CD4-positive, alpha-beta T cell treated with Interleukin-15 for 1 hour (primary cell): ENCODE measurements at regions not wholly inside any gene's neighbourhood (a gene's known extent, or its start where the extent isn't known, plus 50 kb on each side); places are given as distances from the start of the nearest gene placed in this dataset.

Experiments used
- DNase-seq: peaks from one replicate; pipeline ENCODE4 v3.0.0-alpha.2; 2020

DNA sequence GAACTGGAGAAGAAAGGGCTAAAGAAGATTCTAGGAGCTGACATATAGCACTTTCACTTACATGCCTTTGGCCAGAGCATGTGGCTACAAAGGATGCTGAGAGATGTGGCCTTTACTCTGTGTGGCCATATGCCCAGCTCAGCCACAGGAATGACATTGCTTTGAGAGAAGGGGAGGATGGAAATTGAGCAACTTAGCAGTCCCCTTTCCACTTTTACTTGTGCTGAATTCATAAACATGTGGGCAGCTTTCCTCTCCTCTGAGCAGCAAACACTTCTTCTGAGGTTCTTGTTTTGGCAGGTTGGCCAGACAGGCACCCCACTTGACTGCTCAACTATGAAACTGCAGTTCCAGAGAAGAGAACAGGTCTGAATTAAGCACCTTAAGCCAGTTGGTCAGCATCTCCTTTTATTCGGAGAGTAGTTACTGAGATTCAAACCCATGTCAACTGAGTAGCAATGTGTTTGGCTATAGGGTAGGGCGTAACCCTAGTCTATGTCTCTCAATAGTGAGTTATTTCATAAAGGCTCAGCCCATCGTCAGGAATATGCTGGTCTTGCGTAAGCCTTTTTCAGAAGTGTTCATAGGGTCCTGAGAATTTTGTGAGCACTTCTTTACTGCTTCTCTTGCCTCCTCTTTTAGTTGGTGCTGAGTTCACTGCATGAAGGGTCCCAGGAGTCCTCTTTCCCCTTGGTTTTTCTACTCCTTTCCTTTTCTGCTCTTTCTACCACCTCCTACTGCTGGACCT, 134.5 kb downstream of the PALM2AKAP2 start:
- peak; percentile 51 for DNase-seq

GRCh38 chr9:109916316-109916715, 136.3 kb downstream of the PALM2AKAP2 start:
- DNase-seq, result no peak

- DNase-seq, result peak; percentile 38
Observed at GRCh38 chr9:109918339-109919163, 138.6 kb downstream of the PALM2AKAP2 start.

DNA sequence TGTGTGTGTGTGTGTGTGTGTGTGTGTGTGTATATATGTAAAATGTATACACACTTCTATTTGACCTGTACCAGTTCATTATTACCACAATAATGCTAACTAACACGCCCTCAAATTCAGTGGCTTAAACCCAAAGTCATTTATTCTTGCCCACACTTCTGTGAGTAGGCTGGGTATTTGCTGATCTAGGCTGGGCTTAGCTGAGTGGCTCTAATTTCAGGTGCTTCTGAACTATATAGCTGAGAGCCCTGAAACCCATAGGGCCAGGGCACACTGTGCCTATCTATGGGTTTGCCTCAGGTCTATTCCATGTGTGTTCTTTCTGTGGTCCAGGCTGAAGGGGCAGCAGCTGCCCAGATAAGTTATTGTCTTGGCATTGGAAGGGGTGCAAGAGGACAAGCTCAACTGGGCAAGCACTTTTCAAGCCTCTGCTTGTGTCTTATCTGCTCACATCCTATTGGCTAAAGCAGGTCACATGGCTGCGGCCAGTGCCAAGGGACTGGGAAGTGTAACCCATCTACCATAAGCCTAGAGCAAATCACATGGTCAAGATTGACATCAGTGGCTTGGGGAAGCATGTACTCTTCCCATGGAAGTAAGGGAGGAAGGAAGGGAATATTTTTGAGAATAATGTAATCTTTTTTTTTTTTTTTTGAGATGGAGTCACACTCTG, 139.9 kb downstream of the PALM2AKAP2 start:
- no peak for DNase-seq

GRCh38 chr9:109922617-109923470, 142.8 kb downstream of the PALM2AKAP2 start:
- no peak for DNase-seq

GRCh38 chr9:109923471-109923760, 143.4 kb downstream of the PALM2AKAP2 start:
- no peak for DNase-seq

DNA sequence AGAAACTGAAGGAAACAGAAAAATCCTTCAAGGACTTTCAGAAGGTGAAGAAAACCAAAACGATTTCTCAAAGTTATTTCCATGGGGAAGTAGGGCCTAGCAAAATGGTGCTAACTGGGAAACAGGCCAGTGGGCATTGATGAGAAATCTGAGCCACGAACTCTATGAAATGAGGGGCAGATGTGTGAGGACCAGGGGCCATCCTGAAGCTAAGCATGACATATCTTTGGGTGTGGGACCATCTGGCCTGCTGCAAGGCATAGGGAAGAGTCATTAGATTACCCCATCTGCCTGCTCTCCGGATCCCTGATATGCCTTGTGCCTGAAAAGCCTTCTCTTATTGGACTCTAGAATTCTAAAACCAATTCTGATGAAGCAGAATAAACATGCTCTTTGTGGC, 143.8 kb downstream of the PALM2AKAP2 start:
- DNase-seq, result no peak

GRCh38 chr9:109925799-109926198, 145.8 kb downstream of the PALM2AKAP2 start:
- DNase-seq, result no peak

GRCh38 chr9:109926421-109926869, 146.4 kb downstream of the PALM2AKAP2 start:
- no peak for DNase-seq

DNA sequence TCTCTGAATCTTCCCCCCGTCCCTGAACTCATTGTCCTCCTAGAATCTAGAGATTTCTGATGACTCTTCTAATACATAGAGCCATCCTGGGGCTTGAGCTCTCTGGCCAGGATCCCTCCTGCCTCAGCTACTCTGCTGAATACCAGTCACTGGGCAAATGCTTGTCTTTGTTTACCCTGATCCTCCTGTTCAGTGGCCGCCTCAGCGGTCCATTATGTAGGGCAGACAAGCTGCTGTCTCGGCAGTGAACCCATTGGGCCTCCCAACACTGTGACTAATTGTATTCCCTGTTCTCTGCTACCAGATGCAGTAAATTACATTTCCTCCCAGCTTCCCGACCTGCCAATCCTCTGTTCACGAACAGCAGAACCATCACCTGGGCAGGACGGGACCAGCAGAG, 151.6 kb downstream of the PALM2AKAP2 start:
- no peak for DNase-seq

GRCh38 chr9:109934136-109934856, 154.3 kb downstream of the PALM2AKAP2 start:
- no peak for DNase-seq

- no peak for DNase-seq
Observed at GRCh38 chr9:109934857-109935215, 154.8 kb downstream of the PALM2AKAP2 start.

GRCh38 chr9:109935406-109936087, 155.5 kb downstream of the PALM2AKAP2 start:
- no peak for DNase-seq

DNA sequence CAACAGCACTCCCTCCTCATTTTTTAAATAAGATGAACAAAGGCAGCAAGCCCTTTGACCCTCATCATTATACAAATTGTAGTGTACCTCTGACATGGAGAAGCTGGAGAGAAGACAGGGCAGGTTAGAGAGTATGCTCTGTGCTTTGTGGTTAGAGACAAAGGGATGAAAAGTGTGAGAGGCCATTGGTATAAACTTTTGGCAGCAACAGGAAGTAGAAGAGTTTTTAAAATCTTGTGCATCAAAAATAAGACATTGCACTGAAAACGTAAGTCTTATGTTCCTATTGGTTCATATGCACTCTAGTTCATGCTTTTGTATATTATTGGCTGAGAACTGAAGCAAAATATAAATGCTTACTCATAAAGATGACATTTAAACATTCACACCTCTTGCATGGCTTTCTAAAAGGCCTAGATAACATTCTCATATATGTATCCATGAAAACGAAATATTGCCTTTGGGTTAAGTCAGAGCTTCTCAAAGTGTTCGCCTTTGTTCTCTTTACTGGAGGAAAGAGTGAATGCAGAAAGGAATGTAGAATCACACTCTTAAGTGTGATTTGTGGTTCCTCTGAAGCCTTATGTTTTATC, 158.0 kb downstream of the PALM2AKAP2 start:
- DNase-seq, result no peak

DNA sequence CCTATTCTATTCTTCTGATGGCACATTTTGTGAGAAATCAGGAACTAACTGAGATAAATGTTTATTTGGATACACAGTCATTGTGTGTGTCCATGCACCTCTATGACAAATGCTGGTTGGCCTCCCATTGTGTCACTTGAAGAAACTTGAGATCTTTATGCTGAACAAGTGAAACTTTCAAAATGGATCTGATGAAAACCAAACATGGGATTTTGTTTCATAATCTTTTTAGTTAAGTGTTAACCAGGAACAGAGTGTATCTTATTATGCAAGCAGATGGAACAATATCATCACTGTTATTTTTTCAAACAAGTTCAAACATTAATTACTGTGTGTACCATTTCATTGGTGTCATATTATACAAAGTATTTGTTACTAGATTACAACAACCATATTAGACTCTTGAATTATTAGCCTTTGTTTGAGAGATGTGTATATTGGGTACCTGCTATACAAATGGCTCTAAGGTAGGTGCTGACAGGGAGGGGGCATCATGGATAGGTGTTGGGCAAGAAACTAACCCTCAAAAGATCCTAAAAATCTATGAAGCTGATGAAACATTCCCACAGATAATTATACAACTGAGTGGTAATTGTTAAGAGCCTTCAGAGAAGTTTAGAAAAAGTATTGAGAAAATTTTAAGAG, 159.8 kb downstream of the PALM2AKAP2 start:
- DNase-seq, result no peak

- DNase-seq, result no peak
Observed at GRCh38 chr9:109940561-109940960, 160.6 kb downstream of the PALM2AKAP2 start.

DNA sequence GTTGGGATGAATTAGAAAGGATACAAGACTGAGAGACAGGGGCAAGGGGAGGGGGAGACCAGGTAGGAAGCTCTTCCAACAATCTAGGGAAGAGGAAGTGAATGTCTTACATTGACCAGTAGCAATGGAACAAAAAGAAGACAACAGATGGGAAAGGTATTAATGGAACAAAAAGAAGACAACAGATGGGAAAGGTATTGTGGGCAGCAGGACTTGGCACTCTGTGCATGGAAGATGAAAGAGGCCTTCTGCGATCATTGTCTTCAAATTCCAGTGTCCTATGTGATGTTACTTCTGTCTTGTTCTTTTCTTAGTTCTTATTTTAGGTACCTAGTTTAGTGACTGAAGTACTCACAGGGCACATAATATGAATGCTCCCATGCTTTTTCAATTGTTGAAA, 161.8 kb downstream of the PALM2AKAP2 start:
- no peak for DNase-seq

DNA sequence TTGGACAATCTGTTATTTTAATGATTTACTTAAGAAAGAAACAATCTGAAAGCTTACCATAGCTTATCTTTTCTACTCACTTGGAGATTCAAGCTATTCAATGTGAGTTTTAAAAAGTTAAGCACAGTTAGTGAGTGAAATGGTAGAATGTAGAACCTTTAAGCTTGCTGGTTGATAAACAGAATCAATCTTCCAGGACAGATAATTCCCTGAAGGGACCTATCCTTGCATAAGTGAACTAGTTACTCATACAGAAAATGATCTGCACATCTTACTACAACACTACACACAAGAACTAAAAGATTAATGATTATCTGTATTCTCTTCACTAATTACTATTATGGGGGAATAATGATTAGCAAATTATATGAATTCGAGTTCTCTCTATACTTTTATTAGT, 165.6 kb downstream of the PALM2AKAP2 start:
- no peak for DNase-seq

DNA sequence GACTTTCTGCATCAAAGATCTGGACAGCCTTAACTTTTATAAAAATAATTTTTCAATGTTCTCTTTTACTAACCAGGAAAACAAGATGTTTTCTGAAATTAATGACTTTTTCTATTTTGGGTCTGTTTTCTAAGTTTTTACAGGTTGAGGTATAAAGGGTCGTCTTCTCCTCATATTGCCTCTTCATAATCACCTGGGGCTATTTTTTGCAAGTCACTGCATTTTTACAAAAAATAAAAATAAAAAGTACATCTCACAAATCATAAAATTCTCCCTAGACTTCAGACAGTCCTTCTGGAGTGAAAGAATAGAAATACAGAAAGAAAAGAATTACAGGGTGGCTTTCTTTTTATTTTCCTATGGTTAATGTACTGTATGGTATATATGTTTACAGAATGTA, 168.5 kb downstream of the PALM2AKAP2 start:
- no peak for DNase-seq

- DNase-seq, result no peak
Observed at GRCh38 chr9:109950710-109951443, 170.9 kb downstream of the PALM2AKAP2 start.
